Nephron progenitor cell (in vitro differentiated cells): ENCODE measurements at regions not wholly inside any gene's neighbourhood (a gene's known extent, or its start where the extent isn't known, plus 50 kb on each side); places are given as distances from the start of the nearest gene placed in this dataset.

ENCODE experiments used
- DNase-seq: peaks from one replicate; pipeline ENCODE4 v3.0.0; 2021
- H3K27ac Mint-ChIP-seq: 2 replicates; pipeline ENCODE4 v1.8.0; 2021; ENCODE audit warnings: mild to moderate bottlenecking, moderate library complexity, mixed read lengths
- H3K27me3 Mint-ChIP-seq: 2 replicates; pipeline ENCODE4 v1.8.0; 2021; ENCODE audit warnings: mild to moderate bottlenecking, low read depth, mixed read lengths; ENCODE audit not compliant: poor library complexity
- H3K36me3 Mint-ChIP-seq: 2 replicates; pipeline ENCODE4 v1.8.0; 2021; ENCODE audit warnings: low read depth, mixed read lengths
- H3K4me1 Mint-ChIP-seq: 2 replicates; pipeline ENCODE4 v1.8.0; 2021; ENCODE audit warnings: mixed read lengths
- H3K4me3 Mint-ChIP-seq: 2 replicates; pipeline ENCODE4 v1.8.0; 2021; ENCODE audit warnings: mild to moderate bottlenecking, moderate library complexity, mixed read lengths
- H3K9me3 Mint-ChIP-seq: 2 replicates; pipeline ENCODE4 v1.8.0; 2021; ENCODE audit warnings: mild to moderate bottlenecking, moderate library complexity, mixed read lengths
- TF ChIP-seq, protein P1 (sequence below): fragments of 200-600 bp; sonication (generic); IDR thresholded peaks from 2 replicates; pipeline ENCODE4 v1.5.0; 2021; ENCODE audit warnings: antibody characterized with exemption

GRCh38 chr10:47061776-47062175, 150.5 kb downstream of the PTPN20 start:
- Mint-ChIP-seq H3K27me3 (peaks cover 18% of the 10 kb centered on the region), H3K9me3 (no peaks in the 10 kb centered on the region), H3K36me3 (no peaks in the 10 kb centered on the region), H3K4me3 (no peak overlapping the region), H3K4me1 (peaks cover 43% of the 10 kb centered on the region), H3K27ac (no peak overlapping the region)
- no peak for DNase-seq
- TF ChIP-seq, protein P1, sequence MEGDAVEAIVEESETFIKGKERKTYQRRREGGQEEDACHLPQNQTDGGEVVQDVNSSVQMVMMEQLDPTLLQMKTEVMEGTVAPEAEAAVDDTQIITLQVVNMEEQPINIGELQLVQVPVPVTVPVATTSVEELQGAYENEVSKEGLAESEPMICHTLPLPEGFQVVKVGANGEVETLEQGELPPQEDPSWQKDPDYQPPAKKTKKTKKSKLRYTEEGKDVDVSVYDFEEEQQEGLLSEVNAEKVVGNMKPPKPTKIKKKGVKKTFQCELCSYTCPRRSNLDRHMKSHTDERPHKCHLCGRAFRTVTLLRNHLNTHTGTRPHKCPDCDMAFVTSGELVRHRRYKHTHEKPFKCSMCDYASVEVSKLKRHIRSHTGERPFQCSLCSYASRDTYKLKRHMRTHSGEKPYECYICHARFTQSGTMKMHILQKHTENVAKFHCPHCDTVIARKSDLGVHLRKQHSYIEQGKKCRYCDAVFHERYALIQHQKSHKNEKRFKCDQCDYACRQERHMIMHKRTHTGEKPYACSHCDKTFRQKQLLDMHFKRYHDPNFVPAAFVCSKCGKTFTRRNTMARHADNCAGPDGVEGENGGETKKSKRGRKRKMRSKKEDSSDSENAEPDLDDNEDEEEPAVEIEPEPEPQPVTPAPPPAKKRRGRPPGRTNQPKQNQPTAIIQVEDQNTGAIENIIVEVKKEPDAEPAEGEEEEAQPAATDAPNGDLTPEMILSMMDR, result no peak

DNA sequence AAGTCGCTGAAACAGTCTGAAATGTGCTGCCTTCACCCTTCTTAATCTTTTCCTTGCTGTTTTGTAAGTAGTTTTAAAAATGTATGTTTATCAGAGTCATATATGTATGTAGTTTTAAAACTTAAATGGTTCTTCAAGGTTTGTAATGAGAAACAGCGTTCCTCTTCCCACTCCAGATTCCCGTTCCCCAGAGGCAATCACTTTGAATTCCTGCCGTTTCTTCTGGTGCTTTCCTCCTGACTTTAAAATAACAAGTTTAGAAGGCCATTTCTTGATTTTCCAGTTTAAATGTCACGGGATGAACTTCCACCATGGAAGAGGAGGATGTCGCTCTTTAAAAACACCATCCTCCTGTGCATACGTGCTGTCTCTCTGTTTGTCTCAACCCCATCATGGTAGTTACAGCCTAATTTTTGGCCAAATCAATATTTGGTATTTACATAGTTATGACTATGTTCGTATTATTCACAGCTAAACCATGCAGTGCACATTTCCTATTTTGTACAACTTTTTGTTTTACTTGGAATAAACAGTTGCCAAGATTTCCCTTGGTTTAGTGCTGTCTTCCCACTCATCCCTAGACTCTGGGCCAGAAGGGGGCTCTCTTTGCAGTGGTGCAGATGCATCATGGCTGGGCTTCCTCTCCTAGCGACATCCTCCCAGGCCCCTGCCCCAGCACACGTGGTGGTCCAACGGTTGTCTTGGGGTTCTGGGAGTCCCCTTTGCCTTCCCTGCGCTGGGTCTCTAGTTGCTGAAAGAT, 151.4 kb downstream of the PTPN20 start:
- Mint-ChIP-seq H3K4me3 (no peak overlapping the region), H3K27me3 (peaks cover 18% of the 10 kb centered on the region), H3K36me3 (no peaks in the 10 kb centered on the region), H3K27ac (no peak overlapping the region), H3K9me3 (no peaks in the 10 kb centered on the region), H3K4me1 (peaks cover 35% of the 10 kb centered on the region)
- no peak for DNase-seq
- TF ChIP-seq, protein P1, result no peak

- H3K27ac Mint-ChIP-seq, result no peak overlapping the region
- H3K4me3 Mint-ChIP-seq, result no peak overlapping the region
- H3K9me3 Mint-ChIP-seq, result no peaks in the 10 kb centered on the region
- TF ChIP-seq, protein P1, result no peak
- H3K4me1 Mint-ChIP-seq, result peaks cover 22% of the 10 kb centered on the region
- H3K36me3 Mint-ChIP-seq, result no peaks in the 10 kb centered on the region
- DNase-seq, result no peak
- H3K27me3 Mint-ChIP-seq, result peaks cover 24% of the 10 kb centered on the region
Measured at GRCh38 chr10:47063858-47064257, 152.6 kb downstream of the PTPN20 start.

DNA sequence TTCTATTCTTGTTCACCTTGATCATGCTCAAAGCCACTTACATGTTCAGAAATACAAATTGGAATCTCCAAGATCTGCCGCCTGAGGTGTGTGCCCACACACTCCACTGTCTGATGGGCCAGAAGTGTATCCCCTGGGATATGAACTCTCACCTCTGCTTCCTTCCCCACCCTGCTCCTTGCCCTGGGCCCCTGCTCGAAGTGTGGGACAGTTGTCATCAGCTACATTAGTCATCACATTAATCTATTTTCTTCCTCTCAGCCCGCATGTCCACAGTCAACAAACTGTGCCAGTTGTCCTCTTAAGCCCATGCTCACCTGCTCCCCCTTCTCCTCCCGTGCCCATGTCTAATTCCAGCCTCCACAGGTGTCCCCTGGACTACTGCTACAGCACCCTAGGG, 154.7 kb downstream of the PTPN20 start:
- Mint-ChIP-seq H3K27me3 (peaks cover 24% of the 10 kb centered on the region), H3K36me3 (no peaks in the 10 kb centered on the region), H3K4me3 (no peak overlapping the region), H3K27ac (no peak overlapping the region), H3K9me3 (no peaks in the 10 kb centered on the region), H3K4me1 (peaks cover 6% of the 10 kb centered on the region)
- TF ChIP-seq, protein P1, result no peak
- DNase-seq, result no peak

DNA sequence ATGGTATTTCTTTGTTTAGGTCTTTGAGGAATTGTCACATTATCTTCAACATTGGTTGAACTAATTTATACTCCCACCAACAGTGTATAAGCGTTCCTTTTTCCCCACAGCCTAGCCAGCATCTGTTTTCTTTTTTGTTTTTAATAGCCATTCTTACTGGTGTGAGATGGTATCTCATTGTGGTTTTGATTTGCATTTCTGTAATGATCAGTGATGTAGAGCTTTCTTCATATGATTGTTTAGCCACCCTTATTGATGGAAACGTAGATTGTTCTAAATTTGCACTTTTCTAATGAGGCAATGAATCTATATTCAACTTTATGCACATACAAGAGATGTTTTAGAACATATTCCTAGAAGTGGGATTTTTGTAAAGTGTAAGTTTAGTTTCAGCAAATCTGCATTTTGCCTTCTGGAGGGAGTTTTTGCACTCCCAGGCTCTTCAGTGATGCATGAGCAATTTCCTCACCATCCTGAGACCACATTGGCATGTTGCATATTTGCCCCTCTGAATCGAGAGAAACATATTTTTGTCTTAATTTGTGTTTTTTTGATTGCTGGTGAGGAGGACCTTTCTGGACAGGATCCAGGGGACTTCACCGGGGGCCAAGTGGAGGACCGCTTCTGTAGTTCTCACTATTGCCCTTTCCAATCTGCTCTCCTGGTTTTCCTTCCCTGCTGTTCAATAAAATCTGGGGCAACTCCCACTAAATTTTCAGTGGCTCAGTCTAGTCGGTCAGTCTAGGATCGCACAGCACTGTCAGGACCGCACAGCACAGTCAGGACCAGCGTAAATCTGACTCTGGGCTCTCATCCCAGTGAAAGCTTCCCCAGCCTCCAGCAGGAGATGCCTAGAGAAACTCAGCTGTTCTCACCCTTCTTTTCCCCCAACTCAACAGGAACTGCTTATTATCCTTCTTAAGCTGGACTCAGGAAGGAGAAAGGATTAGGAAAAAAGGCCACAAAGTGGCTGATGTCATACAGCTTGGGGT, 157.0 kb downstream of the PTPN20 start:
- no peak for DNase-seq
- H3K9me3 Mint-ChIP-seq, result no peaks in the 10 kb centered on the region
- H3K4me1 Mint-ChIP-seq, result peaks cover 6% of the 10 kb centered on the region
- no peak overlapping the region for H3K4me3 Mint-ChIP-seq
- TF ChIP-seq, protein P1, result no peak
- no peaks in the 10 kb centered on the region for H3K36me3 Mint-ChIP-seq
- peaks cover 18% of the 10 kb centered on the region for H3K27me3 Mint-ChIP-seq
- no peak overlapping the region for H3K27ac Mint-ChIP-seq
